H1 (cell line): ENCODE measurements at regions not wholly inside any gene's neighbourhood (a gene's known extent, or its start where the extent isn't known, plus 50 kb on each side); places are given as distances from the start of the nearest gene placed in this dataset.

ENCODE experiments used
- BCL11A ChIP-seq, 2 experiments: IDR thresholded peaks; one replicate each; pipeline ENCODE4 v1.6.1; 2011; ENCODE audit warnings: low read depth in 2 of 2, low read length in 2 of 2, mild to moderate bottlenecking in 2 of 2
- CREB1 ChIP-seq: IDR thresholded peaks from 2 replicates; pipeline ENCODE4 v1.6.1; 2012; ENCODE audit warnings: inconsistent platforms
- GTF2F1 ChIP-seq: IDR thresholded peaks from 2 replicates; pipeline ENCODE4 v1.6.1; 2012; ENCODE audit warnings: low read depth, low read length, improper control_type of control experiment, borderline replicate concordance
- JUN ChIP-seq: IDR thresholded peaks from 2 replicates; pipeline ENCODE4 v1.6.1; 2011; ENCODE audit warnings: low read depth, mild to moderate bottlenecking, improper control_type of control experiment, low read length
- KDM4A ChIP-seq: IDR thresholded peaks from one replicate; pipeline ENCODE4 v1.7.1; 2012; ENCODE audit warnings: low read depth, mild to moderate bottlenecking, moderate library complexity, low read length, inconsistent platforms; ENCODE audit not compliant: severe bottlenecking
- RAD21 ChIP-seq, 2 experiments: IDR thresholded peaks in 1 of 2; conservative IDR thresholded peaks in 1 of 2; 2 replicates each; pipeline ENCODE4 v1.6.1; 2011; ENCODE audit warnings: low read depth in 2 of 2, low read length in 2 of 2, improper control_type of control experiment in 1 of 2, inconsistent platforms in 1 of 2, mild to moderate bottlenecking in 1 of 2, moderate library complexity in 1 of 2
- SP4 ChIP-seq: IDR thresholded peaks from 2 replicates; pipeline ENCODE4 v1.6.1; 2012; ENCODE audit warnings: low read length, inconsistent platforms
- SRF ChIP-seq: IDR thresholded peaks from 2 replicates; pipeline ENCODE4 v1.6.1; 2011; ENCODE audit warnings: mild to moderate bottlenecking, low read depth, low read length, moderate library complexity
- TCF12 ChIP-seq: IDR thresholded peaks from 2 replicates; pipeline ENCODE4 v1.6.1; 2011; ENCODE audit warnings: low read depth, mild to moderate bottlenecking, low read length

- TF ChIP-seq RAD21 (IDR thresholded peaks at IDR 0.05 in 1 of 2, conservative IDR thresholded peaks at IDR 0.05 in 1 of 2; ENCODE audit: low read depth in 2 of 2, low read length in 2 of 2) (no peak), SRF (no peak), BCL11A (IDR thresholded peaks at IDR 0.05; ENCODE audit: low read depth in 2 of 2, low read length in 2 of 2) (no peak), SP4 (no peak), KDM4A (no peak), GTF2F1 (no peak), TCF12 (no peak), JUN (no peak), CREB1 (no peak)
Measured at GRCh38 chr22:48104766-48105165, 1342.3 kb downstream of the TBC1D22A start (continued).
